ENCODE measurements at regions not wholly inside any gene's neighbourhood (a gene's known extent, or its start where the extent isn't known, plus 50 kb on each side); places are given as distances from the start of the nearest gene placed in this dataset.

- Mint-ChIP-seq H3K4me1 (ENCODE audit: low read depth, unreplicated experiment) (no peaks in the 10 kb centered on the region), H3K36me3 (ENCODE audit: insufficient read depth, unreplicated experiment) (no peaks in the 10 kb centered on the region), H3K9me3 (ENCODE audit: unreplicated experiment) (no peaks in the 10 kb centered on the region), H3K27ac (ENCODE audit: unreplicated experiment) (no peak overlapping the region), H3K27me3 (ENCODE audit: insufficient read depth, unreplicated experiment) (no peaks in the 10 kb centered on the region), H3K4me3 (ENCODE audit: unreplicated experiment) (no peak overlapping the region)
- intact Hi-C loops (cut with micrococcal nuclease; ENCODE audit: unreplicated experiment) = no loop called here
- ChIA-PET CTCF (no interaction called here), POLR2A (no interaction called here)
- no TSS peak for BruUV-seq (replicated peaks)
- no peak for DNase-seq
- H3K4me1 ChIP-seq = no peaks in the 10 kb centered on the region
- no peaks in the 10 kb centered on the region for H3K27me3 ChIP-seq (replicated peaks; ENCODE audit: control insufficient read depth, insufficient read depth, low read length)
- H3K4me3 ChIP-seq (ENCODE audit: low read depth, low read length) = no peak overlapping the region
- TF ChIP-seq CTCF (IDR thresholded peaks at IDR 0.05; ENCODE audit: insufficient read depth in 1 of 2, low read depth in 1 of 2, low read length in 1 of 2, severe bottlenecking in 1 of 2, unreplicated experiment in 1 of 2) = no peak
- no peaks in the 10 kb centered on the region for H3K36me3 ChIP-seq (ENCODE audit: control insufficient read depth, insufficient read depth, low read length)
- H3K9me3 ChIP-seq = no peaks in the 10 kb centered on the region
Observed at GRCh38 chr2:5057891-5058351, 634.3 kb upstream of the SOX11 start.

GRCh38 chr2:5060956-5061355 lies 631.2 kb upstream of the SOX11 start:
- no peaks in the 10 kb centered on the region for H3K27me3 Mint-ChIP-seq (ENCODE audit: insufficient read depth, unreplicated experiment)
- TF ChIP-seq CTCF (IDR thresholded peaks at IDR 0.05; ENCODE audit: insufficient read depth in 1 of 2, low read depth in 1 of 2, low read length in 1 of 2, severe bottlenecking in 1 of 2, unreplicated experiment in 1 of 2) = no peak

GRCh38 chr2:5064687-5065086 lies 627.5 kb upstream of the SOX11 start:
- Mint-ChIP-seq H3K36me3 (ENCODE audit: insufficient read depth, unreplicated experiment) (no peaks in the 10 kb centered on the region), H3K4me1 (ENCODE audit: low read depth, unreplicated experiment) (no peaks in the 10 kb centered on the region), H3K27ac (ENCODE audit: unreplicated experiment) (no peak overlapping the region), H3K9me3 (ENCODE audit: unreplicated experiment) (no peaks in the 10 kb centered on the region), H3K27me3 (ENCODE audit: insufficient read depth, unreplicated experiment) (no peaks in the 10 kb centered on the region), H3K4me3 (ENCODE audit: unreplicated experiment) (no peak overlapping the region)
- CTCF ChIA-PET = no interaction called here
- TF ChIP-seq CTCF (IDR thresholded peaks at IDR 0.05; ENCODE audit: insufficient read depth in 1 of 2, low read depth in 1 of 2, low read length in 1 of 2, severe bottlenecking in 1 of 2, unreplicated experiment in 1 of 2) = no peak
- no peaks in the 10 kb centered on the region for H3K4me1 ChIP-seq
- no peak for DNase-seq
- H3K9me3 ChIP-seq = no peaks in the 10 kb centered on the region; the same call in none of the 2 replicates
- no TSS peak for BruUV-seq (replicated peaks)
- POLR2A ChIA-PET = no interaction called here
- no peak overlapping the region for H3K4me3 ChIP-seq (ENCODE audit: low read depth, low read length)
- intact Hi-C loops (cut with micrococcal nuclease; ENCODE audit: unreplicated experiment) = no loop called here
- H3K27me3 ChIP-seq (replicated peaks; ENCODE audit: control insufficient read depth, insufficient read depth, low read length) = no peaks in the 10 kb centered on the region
- no peaks in the 10 kb centered on the region for H3K36me3 ChIP-seq (ENCODE audit: control insufficient read depth, insufficient read depth, low read length)

More at GRCh38 chr2:5060956-5061355, 631.2 kb upstream of the SOX11 start:
- Histone ChIP-seq H3K9me3 (no peaks in the 10 kb centered on the region), H3K4me3 (ENCODE audit: low read depth, low read length) (no peak overlapping the region), H3K4me1 (no peaks in the 10 kb centered on the region), H3K36me3 (ENCODE audit: control insufficient read depth, insufficient read depth, low read length) (no peaks in the 10 kb centered on the region), H3K27me3 (replicated peaks; ENCODE audit: control insufficient read depth, insufficient read depth, low read length) (no peaks in the 10 kb centered on the region)
- ChIA-PET CTCF (no interaction called here), POLR2A (no interaction called here)
- no peak overlapping the region for H3K27ac Mint-ChIP-seq (ENCODE audit: unreplicated experiment)
- no peaks in the 10 kb centered on the region for H3K36me3 Mint-ChIP-seq (ENCODE audit: insufficient read depth, unreplicated experiment)
- no TSS peak for BruUV-seq (replicated peaks)
- H3K4me3 Mint-ChIP-seq (ENCODE audit: unreplicated experiment) = no peak overlapping the region
- H3K4me1 Mint-ChIP-seq (ENCODE audit: low read depth, unreplicated experiment) = no peaks in the 10 kb centered on the region
- no peak for DNase-seq
- H3K9me3 Mint-ChIP-seq (ENCODE audit: unreplicated experiment) = no peaks in the 10 kb centered on the region
- intact Hi-C loops (cut with micrococcal nuclease; ENCODE audit: unreplicated experiment) = no loop called here

Measured in Caco-2 (cell line).